HG03565 (cell line): ENCODE measurements at regions not wholly inside any gene's neighbourhood (a gene's known extent, or its start where the extent isn't known, plus 50 kb on each side); places are given as distances from the start of the nearest gene placed in this dataset.
"Not testable (repeated sequence)": the region's sequence is repeated elsewhere in the genome, so short reads cannot be mapped to it uniquely, and the experiment has no call there.

ENCODE experiments used
- ATAC-seq: cut with Tn5 transposase; IDR thresholded peaks from one replicate; pipeline ENCODE4 v1.9.1; 2021; ENCODE audit warnings: mild to moderate bottlenecking, moderate library complexity; ENCODE audit not compliant: unreplicated experiment

GRCh38 chr3:5666455-5666854 lies 478.9 kb downstream of the EDEM1 start:
- ATAC-seq: no peak

DNA sequence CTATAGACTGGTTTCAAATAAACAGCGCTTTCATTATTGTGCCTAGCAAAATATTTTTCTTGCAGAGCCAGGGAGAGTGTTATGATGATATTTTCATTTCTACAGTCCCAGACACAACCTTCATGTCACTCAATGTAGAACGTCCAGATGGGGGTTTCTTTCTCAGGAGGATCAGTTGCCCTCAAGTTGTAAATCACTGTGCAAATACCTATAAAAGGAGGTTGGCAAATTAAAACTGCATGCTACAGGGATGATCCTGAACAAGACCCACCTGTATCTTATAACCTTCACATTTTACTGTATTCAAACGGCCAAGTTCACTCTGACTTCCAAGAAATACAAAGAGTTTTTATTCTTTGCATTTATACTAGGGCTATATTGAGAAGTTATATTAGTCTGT lies 486.0 kb downstream of the EDEM1 start:
- ATAC-seq: no peak

- ATAC-seq: no peak
Measured at GRCh38 chr3:5675319-5675718, 487.8 kb downstream of the EDEM1 start.

- ATAC-seq: no peak
Measured at GRCh38 chr3:5677555-5677954, 490.0 kb downstream of the EDEM1 start.

DNA sequence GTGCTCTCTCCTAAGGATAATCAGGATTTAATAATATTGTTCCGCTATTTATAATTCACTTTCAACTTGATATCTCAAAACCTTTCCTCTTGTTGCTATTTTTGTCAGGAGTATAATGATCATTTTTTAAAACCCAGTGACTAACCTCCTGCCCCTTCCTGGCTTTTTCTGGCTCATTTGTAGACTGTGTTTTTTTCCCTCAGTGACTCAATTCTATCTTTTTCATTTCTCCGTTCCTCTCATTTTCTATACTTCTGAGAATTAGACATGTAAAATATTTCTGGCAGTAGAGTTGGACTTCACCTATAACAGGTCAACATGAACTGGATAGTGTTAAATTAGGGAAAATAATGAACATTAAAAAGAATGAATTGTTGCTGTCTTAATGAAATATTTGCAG lies 490.7 kb downstream of the EDEM1 start:
- ATAC-seq: no peak

DNA sequence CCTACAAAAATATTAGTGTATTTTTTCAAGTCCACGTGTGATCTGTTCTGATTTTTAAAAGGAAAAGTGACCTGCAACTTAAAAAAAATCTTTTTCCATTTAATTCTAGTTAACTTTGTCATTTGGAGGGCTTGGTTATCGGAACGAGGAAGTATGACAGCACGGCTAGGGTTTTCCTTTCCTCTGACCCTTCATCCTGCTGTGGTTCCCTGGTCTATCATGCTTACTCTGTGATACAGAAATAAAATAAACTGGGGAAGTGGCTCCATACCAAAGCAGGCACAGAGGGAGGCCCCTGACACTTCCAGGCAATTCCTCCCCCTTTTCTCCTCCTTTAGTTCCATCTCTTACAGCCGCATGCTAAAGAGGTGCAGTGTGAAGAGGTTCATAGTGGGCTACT lies 491.3 kb downstream of the EDEM1 start:
- ATAC-seq: no peak

- ATAC-seq: no peak
Measured at GRCh38 chr3:5687230-5687629, 499.7 kb downstream of the EDEM1 start.

GRCh38 chr3:5690490-5690889 lies 503.0 kb downstream of the EDEM1 start:
- no peak for ATAC-seq

DNA sequence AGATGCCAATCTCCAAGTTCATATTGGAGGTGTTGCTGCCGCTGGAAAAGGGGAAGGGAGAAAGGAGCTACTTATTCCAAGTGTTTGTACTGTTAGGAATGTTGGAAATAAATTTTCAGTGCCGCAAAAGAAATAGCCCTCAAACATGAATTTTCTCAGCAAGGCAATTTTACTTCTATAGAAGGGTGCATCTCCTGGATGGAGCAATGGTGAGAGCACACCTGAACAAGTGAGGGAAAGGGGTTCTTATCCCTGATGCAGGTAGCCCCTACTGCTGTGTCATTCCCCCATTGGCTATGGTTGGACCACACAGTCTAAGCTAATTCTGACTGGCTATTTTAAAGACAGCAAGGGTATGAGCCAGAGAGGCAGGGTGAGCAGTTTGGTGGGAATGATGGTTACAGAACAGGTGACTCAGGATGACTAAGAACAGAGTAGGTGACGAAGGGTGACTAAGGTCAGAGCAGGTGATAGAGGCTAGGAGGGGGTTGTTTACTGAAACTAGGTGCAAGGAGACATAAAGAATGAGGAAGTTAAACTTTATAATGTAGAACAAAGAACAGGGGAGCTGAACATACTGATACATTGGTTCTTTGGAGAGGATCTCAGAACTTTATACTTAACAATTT lies 503.5 kb downstream of the EDEM1 start:
- no peak for ATAC-seq

DNA sequence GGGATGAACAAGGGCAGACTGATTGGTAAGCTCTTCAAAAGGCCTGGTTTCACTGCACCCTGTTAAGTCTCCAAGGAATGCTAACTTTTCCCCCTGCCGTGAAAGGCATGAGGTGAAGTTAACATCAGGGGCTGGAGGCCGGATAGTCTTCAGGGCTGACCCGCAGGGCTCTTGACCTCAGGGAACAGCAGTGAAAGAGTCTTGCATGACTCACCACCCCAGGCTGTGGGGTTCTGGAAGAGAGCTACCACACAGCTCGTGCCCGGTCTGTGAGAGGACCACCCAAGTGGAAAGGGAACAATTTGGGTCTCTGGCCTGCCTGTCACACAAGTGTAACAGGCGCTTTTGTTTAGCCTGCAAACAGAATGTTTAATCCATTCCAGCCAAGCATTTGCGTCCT lies 504.9 kb downstream of the EDEM1 start:
- no peak for ATAC-seq

GRCh38 chr3:5694266-5694665 lies 506.8 kb downstream of the EDEM1 start:
- no peak for ATAC-seq

DNA sequence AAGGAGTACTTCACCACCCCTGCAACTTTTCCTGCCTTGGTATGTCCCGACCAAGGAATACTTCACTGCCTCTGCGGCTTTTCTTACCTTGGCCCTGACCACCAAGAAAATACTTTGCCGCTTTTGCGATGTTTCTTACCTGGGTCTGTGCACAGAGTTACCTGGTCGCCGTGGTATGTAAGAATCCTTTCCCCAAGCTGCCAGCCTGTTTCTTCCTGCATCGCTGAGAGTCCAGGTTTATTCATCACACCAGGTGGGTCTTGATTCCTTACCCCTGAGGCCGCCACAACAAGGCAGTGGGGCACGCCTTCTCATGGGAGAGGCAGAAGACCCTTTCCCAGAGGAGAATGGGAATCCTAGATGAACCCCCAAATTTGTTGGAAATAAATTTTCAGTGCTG lies 511.3 kb downstream of the EDEM1 start:
- no peak for ATAC-seq

DNA sequence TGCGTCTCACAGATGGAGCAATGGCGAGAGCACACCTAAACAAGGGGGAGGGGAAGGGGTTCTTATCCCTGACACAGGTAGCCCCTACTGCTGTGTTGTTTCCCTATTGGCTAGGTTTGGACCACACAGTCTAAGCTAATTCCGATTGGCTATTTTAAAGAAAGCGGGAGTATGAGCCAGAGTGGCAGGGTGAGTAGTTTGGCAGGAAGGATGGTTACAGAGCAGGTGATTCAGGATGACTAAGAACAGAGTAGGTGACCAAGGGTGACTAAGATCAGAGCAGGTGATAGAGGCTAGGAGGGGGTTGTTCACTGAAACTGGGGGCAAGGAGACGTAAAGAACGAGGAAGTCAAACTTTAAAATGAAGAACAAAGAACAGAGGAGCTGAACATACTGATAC lies 511.8 kb downstream of the EDEM1 start:
- no peak for ATAC-seq

GRCh38 chr3:5699811-5700210 lies 512.3 kb downstream of the EDEM1 start:
- no peak for ATAC-seq

DNA sequence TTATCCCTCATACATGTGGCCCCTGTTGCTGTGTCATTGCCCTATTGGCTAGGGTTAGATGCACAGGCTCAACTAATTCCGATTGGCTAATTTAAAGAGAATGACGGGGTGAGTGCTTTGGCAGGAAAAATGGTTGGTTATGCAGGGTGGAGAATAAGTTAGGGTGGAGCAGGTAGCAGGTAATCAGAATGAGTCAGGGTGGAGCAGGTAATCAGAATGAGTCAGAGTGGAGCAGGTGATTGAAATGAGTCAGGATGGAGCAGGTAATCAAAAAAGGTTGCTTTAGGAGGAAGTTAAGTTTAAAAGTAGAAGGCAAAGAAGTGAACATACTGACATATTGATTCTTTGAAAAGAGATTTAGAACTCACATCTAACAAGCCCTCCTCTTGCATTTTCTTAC lies 513.5 kb downstream of the EDEM1 start:
- not testable (repeated sequence) for ATAC-seq

GRCh38 chr3:5707794-5708193 lies 520.3 kb downstream of the EDEM1 start:
- ATAC-seq: no peak

GRCh38 chr3:5709714-5710113 lies 522.2 kb downstream of the EDEM1 start:
- no peak for ATAC-seq

- no peak for ATAC-seq
Measured at GRCh38 chr3:5710718-5711117, 523.2 kb downstream of the EDEM1 start.

- ATAC-seq: no peak
Measured at GRCh38 chr3:5717254-5717653, 529.7 kb downstream of the EDEM1 start.

GRCh38 chr3:5719668-5720067 lies 532.2 kb downstream of the EDEM1 start:
- ATAC-seq: not testable (repeated sequence)

DNA sequence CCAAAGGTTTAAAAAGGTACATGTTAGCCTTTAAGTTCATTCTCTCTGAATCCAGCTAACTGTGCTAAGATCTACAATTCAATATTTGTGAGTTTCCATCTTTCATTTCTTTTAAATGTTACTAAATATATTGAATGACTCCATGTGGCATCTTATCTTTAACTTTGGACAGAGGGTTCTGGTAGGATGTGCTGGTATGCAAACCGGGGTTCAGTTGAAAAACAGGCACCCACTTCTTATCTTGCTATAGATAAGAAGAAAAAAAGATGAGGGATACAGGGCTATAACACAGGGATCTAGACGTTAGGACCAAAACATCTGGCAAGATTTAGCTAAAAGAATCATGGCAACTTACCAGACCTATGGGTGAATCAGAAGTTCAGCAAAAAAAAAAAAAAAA lies 538.3 kb downstream of the EDEM1 start:
- no peak for ATAC-seq

GRCh38 chr3:5726621-5727020 lies 539.1 kb downstream of the EDEM1 start:
- no peak for ATAC-seq

GRCh38 chr3:5727743-5728484 lies 540.4 kb downstream of the EDEM1 start:
- ATAC-seq: no peak
